ENCODE measurements at regions not wholly inside any gene's neighbourhood (a gene's known extent, or its start where the extent isn't known, plus 50 kb on each side); places are given as distances from the start of the nearest gene placed in this dataset.

GRCh38 chr3:104458657-104459056 lies 908.1 kb upstream of the ALCAM start:
- H3K4me1 ChIP-seq = no peaks in the 10 kb centered on the region
- no peak overlapping the region for H3K27ac ChIP-seq
- intact Hi-C loops (cut with DNase I) = no loop called here
- H3K9me3 ChIP-seq = no peaks in the 10 kb centered on the region
- TF ChIP-seq CTCF (IDR thresholded peaks at IDR 0.05) (no peak), EP300 (IDR thresholded peaks at IDR 0.05) (no peak)
- H3K27me3 ChIP-seq = no peaks in the 10 kb centered on the region
- no peak overlapping the region for H3K4me3 ChIP-seq
- no peaks in the 10 kb centered on the region for H3K36me3 ChIP-seq
- DNase-seq = no peak

- intact Hi-C loops (cut with DNase I) = no loop called here
- DNase-seq = no peak
- H3K4me3 ChIP-seq = no peak overlapping the region
- H3K9me3 ChIP-seq = peaks cover 0 to 2% (median 0%) of the 10 kb centered on the region in 4 donors
- no peak overlapping the region for H3K27ac ChIP-seq
- WGBS, 2 donors = 0 to 42% methylated on average over 1 of the region's 1 CpG
- no peaks in the 10 kb centered on the region for H3K4me1 ChIP-seq
- H3K36me3 ChIP-seq = no peaks in the 10 kb centered on the region
- H3K27me3 ChIP-seq = no peaks in the 10 kb centered on the region
- TF ChIP-seq POLR2A (IDR thresholded peaks at IDR 0.05) (no peak), POLR2AphosphoS5 (IDR thresholded peaks at IDR 0.05) (no peak), EP300 (IDR thresholded peaks at IDR 0.05) (no peak), CTCF (IDR thresholded peaks at IDR 0.05) (no peak)
Measured at GRCh38 chr3:104460477-104461406, 906.0 kb upstream of the ALCAM start.

- DNase-seq = no peak
- no peaks in the 10 kb centered on the region for H3K4me1 ChIP-seq
- intact Hi-C loops (cut with DNase I) = no loop called here
- peaks cover 0 to 2% (median 0%) of the 10 kb centered on the region in 4 donors for H3K9me3 ChIP-seq
- no peak for TF ChIP-seq EP300 (IDR thresholded peaks at IDR 0.05)
- no peak for TF ChIP-seq POLR2AphosphoS5 (IDR thresholded peaks at IDR 0.05)
- no peak for TF ChIP-seq CTCF (IDR thresholded peaks at IDR 0.05)
- no peak for TF ChIP-seq POLR2A (IDR thresholded peaks at IDR 0.05)
- no peaks in the 10 kb centered on the region for H3K27me3 ChIP-seq
- no peaks in the 10 kb centered on the region for H3K36me3 ChIP-seq
- WGBS, 2 donors = 69 to 87% methylated on average over 1 of the region's 1 CpG
- no peak overlapping the region for H3K27ac ChIP-seq
- no peak overlapping the region for H3K4me3 ChIP-seq
Measured at GRCh38 chr3:104461431-104461830, 905.3 kb upstream of the ALCAM start.

GRCh38 chr3:104472221-104472620 lies 894.5 kb upstream of the ALCAM start:
- Histone ChIP-seq H3K27me3 (no peaks in the 10 kb centered on the region), H3K4me1 (no peaks in the 10 kb centered on the region), H3K4me3 (no peak overlapping the region), H3K36me3 (no peaks in the 10 kb centered on the region), H3K27ac (no peak overlapping the region), H3K9me3 (peaks cover 0 to 12% (median 8%) of the 10 kb centered on the region in 4 donors)
- WGBS, 2 donors = 87 to 90% methylated on average over 3 of the region's 3 CpGs
- DNase-seq = no peak
- intact Hi-C loops (cut with DNase I) = no loop called here
- TF ChIP-seq EP300 (IDR thresholded peaks at IDR 0.05) (no peak), CTCF (IDR thresholded peaks at IDR 0.05) (no peak), POLR2AphosphoS5 (IDR thresholded peaks at IDR 0.05) (no peak), POLR2A (IDR thresholded peaks at IDR 0.05) (no peak)

Measured in sigmoid colon (tissue), 6 donors.